ENCODE measurements at regions not wholly inside any gene's neighbourhood (a gene's known extent, or its start where the extent isn't known, plus 50 kb on each side); places are given as distances from the start of the nearest gene placed in this dataset.

DNA sequence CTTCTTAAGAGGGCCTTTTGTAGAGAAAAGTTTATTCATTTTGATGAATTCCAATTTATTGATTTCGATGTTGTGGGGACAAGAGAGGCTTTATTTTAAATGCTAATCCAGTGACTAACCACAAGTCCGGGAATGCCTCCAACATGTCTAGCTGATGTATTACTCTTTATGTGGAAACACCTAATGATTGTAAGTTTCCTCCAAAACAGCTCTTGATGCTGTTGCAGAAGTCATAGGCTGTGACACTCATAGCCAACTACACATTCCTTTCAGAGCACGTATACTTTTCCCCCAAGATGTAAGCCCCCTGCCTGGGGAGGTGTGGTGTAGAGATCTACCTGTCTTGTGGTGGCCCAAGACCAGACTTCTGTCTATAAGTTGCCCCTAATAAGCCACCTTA, 61.3 kb upstream of the RNF24 start:
- TF ChIP-seq POLR2A (IDR thresholded peaks at IDR 0.05) (no peak), EP300 (IDR thresholded peaks at IDR 0.05) (no peak)
- TF ChIP-seq, protein P1, sequence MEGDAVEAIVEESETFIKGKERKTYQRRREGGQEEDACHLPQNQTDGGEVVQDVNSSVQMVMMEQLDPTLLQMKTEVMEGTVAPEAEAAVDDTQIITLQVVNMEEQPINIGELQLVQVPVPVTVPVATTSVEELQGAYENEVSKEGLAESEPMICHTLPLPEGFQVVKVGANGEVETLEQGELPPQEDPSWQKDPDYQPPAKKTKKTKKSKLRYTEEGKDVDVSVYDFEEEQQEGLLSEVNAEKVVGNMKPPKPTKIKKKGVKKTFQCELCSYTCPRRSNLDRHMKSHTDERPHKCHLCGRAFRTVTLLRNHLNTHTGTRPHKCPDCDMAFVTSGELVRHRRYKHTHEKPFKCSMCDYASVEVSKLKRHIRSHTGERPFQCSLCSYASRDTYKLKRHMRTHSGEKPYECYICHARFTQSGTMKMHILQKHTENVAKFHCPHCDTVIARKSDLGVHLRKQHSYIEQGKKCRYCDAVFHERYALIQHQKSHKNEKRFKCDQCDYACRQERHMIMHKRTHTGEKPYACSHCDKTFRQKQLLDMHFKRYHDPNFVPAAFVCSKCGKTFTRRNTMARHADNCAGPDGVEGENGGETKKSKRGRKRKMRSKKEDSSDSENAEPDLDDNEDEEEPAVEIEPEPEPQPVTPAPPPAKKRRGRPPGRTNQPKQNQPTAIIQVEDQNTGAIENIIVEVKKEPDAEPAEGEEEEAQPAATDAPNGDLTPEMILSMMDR (IDR thresholded peaks at IDR 0.05) = no peak

Measured in ovary (tissue), 3 donors.